ENCODE measurements at regions not wholly inside any gene's neighbourhood (a gene's known extent, or its start where the extent isn't known, plus 50 kb on each side); places are given as distances from the start of the nearest gene placed in this dataset.

DNA sequence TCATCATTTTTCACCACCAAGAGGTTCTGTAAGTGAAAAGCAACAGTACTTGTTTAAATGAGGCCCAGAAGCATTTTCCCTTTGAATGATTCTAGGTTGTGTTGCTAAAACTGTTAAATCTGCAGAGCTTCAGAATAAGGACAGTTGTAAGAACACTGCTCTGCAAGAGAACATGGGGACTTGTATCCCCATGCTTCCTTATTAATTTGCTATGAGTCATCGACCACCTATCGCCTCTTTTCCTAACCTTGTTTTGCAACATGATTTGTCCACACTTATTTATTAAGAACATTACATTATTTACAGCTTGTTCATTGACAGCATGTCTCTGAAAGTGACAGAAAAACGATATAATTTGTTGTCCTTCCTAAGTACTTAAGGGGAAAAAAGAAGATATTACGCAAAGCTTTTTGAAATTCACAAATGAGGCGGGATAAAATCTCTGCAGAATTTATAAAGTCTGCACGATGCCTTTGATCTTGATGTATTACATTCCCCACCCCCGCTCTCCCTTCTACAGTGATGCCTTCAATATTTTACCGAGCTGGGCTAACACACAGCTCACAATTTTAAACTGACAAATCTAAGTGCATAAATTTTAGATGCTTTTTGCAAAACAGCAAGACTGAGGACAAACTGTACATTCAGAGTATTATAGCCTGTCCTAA lies 220.0 kb upstream of the SPTLC3 start:
- TF ChIP-seq, protein P1, sequence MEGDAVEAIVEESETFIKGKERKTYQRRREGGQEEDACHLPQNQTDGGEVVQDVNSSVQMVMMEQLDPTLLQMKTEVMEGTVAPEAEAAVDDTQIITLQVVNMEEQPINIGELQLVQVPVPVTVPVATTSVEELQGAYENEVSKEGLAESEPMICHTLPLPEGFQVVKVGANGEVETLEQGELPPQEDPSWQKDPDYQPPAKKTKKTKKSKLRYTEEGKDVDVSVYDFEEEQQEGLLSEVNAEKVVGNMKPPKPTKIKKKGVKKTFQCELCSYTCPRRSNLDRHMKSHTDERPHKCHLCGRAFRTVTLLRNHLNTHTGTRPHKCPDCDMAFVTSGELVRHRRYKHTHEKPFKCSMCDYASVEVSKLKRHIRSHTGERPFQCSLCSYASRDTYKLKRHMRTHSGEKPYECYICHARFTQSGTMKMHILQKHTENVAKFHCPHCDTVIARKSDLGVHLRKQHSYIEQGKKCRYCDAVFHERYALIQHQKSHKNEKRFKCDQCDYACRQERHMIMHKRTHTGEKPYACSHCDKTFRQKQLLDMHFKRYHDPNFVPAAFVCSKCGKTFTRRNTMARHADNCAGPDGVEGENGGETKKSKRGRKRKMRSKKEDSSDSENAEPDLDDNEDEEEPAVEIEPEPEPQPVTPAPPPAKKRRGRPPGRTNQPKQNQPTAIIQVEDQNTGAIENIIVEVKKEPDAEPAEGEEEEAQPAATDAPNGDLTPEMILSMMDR (IDR thresholded peaks at IDR 0.05) = no peak
- TF ChIP-seq POLR2AphosphoS5 (IDR thresholded peaks at IDR 0.05) (no peak), POLR2A (IDR thresholded peaks at IDR 0.05) (no peak)
